Astrocyte (in vitro differentiated cells and primary cell): ENCODE measurements at regions not wholly inside any gene's neighbourhood (a gene's known extent, or its start where the extent isn't known, plus 50 kb on each side); places are given as distances from the start of the nearest gene placed in this dataset.

Source experiments
- CTCF ChIP-seq: IDR thresholded peaks from 2 replicates; pipeline ENCODE4 v1.5.1; 2011; ENCODE audit warnings: low read depth, mild to moderate bottlenecking, inconsistent platforms, low read length, moderate library complexity; ENCODE audit not compliant: insufficient read depth
- EZH2 ChIP-seq: IDR thresholded peaks from 2 replicates; pipeline ENCODE4 v1.6.1; 2012; ENCODE audit warnings: mild to moderate bottlenecking, low read length, inconsistent platforms; ENCODE audit not compliant: insufficient read depth

GRCh38 chr1:233549917-233550316 is 64.0 kb upstream of the KCNK1 start:
- TF ChIP-seq CTCF (no peak), EZH2 (no peak)
